ENCODE measurements at regions not wholly inside any gene's neighbourhood (a gene's known extent, or its start where the extent isn't known, plus 50 kb on each side); places are given as distances from the start of the nearest gene placed in this dataset.
"Not testable (repeated sequence)": the region's sequence is repeated elsewhere in the genome, so short reads cannot be mapped to it uniquely, and the experiment has no call there.

DNA sequence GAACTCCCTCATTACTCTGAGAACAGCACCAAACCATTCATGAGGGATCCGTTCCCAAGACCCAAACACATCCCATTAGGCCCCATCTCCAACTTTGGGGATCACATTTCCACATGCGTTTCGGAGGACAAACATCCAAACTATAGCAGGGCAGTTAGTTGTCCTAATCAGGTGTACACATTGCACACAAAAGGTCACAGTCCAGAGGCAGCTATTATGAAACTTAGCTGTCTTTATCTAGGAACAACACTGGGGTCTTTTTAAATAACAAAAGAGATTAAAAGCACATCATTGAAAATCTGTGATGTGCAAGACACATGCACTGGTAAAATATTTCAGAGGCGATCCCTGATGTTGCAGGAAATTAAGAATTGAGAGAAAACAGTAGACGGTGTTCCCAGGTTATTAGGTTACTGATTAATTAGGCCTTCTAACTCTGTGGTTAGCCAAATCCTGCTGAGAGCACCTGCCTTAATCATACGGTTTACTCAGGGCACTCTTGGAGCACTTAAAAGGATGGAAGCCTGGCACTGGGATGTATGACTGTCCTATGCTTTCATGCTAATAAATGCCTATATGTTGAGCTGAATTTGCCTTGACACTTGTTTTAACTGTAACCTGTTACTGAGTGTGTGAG lies 1574.5 kb upstream of the WWC1 start:
- intact Hi-C loops (cut with DNase I), result no loop called here
- ATAC-seq (no peak), DNase-seq (ENCODE audit: low spot score) (no peak)

- intact Hi-C loops (cut with DNase I), result no loop called here
- DNase-seq (ENCODE audit: low spot score) (no peak), ATAC-seq (no peak)
Observed at GRCh38 chr5:166719991-166720390, 1571.5 kb upstream of the WWC1 start.

DNA sequence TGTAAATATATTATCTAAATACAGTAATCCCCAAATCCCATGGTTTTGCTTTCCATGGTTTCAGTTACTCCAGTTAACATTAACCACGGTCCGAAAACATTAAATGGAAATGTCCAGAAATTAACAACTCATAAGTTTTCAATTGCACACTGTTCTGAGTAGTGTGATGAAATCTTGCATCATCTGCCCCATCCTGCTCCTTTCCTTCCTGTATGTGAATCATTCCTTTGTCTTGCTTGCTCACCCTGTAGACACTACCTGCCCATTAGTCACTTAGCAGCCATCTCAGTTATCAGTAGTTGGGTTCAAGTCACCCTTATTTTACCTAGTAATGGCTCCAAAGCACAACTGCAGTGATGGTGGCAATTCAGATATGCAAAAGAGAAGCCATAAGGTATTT lies 1568.5 kb upstream of the WWC1 start:
- DNase-seq (ENCODE audit: low spot score), result no peak
- no peak for ATAC-seq
- intact Hi-C loops (cut with DNase I), result no loop called here

DNA sequence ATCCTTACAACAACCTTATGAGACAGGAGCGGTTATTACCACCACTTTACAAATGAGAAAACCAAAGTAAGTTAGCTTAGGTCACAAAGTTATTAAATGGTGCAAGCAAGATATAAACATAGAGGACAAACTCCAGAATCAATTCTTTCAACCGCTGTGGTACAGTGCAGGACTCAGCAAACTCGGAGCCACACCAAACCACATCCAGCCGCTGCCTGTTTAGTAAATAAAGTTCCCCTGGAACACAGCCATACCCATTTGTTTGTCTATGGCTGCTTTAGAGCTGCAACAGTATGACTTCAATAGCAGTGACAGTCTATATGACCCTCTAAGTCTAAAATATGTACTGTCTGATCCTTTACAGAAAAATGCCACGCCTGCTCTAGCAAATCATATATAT lies 1567.2 kb upstream of the WWC1 start:
- no peak for ATAC-seq
- intact Hi-C loops (cut with DNase I), result no loop called here
- no peak for DNase-seq (ENCODE audit: low spot score)

DNA sequence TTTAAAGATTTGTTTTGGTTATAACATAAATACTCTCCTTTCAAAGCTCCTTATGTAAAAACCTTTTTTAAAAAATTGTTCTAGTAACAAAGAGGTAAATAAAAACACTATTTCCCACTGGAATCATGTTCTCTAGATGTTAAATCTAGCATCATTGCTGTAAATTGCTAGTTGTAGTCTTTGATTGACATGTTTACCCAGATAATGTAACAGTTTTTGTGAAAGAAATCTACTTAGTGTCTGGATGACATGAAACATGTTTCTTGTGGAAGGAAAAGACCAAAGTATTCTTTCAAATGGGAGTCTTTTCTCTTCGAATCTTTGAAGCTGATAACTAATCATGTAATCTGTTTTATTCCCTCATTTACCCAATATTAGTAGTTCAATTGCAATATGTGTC lies 1565.9 kb upstream of the WWC1 start:
- DNase-seq (ENCODE audit: low spot score) (no peak), ATAC-seq (no peak)
- intact Hi-C loops (cut with DNase I), result no loop called here

DNA sequence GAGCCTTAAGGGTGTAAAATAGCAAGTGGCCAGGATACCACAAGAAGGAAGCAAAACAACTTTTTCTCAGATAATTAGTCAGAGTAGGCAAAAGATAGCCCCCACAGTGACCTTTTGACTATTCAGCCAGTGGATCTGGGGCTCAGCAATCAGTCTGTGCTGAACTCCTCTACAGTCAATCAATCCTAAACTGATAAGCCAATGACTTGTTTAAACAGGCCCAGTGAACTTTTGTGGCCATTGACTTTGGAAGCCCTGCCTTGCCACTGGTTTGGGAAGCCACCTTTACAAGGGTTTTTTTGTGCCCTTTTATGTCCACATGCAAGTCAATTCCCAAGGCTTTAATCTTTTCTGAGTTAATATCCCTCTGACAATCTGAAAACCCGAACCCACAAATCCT lies 1565.0 kb upstream of the WWC1 start:
- intact Hi-C loops (cut with DNase I), result no loop called here
- ATAC-seq, result no peak
- no peak for DNase-seq (ENCODE audit: low spot score)

DNA sequence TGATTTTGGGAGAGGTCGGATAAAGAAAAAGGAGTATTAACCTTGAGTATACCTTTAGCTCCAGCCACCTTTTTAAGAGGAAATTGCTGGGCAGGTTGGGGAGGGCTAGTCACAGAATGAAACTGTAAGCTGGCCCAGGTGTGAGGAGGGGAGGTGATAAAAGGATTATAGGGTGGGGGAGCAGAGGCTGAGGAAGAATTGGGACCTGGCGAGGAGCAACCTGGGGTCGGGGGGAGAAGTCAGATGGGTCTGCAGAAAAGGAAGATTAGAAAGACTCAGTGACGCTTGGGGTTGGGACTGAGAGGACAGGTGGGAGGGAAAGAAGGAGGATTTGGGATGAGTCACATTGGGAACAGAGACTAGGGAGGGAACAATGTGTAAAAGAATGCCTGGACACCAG lies 1548.5 kb upstream of the WWC1 start:
- ATAC-seq; DNase-seq (ENCODE audit: low spot score); intact Hi-C loops (cut with DNase I): not testable (repeated sequence)

- intact Hi-C loops (cut with DNase I), result no loop called here
- ATAC-seq (no peak), DNase-seq (ENCODE audit: low spot score) (no peak)
Observed at GRCh38 chr5:166746506-166746905, 1544.9 kb upstream of the WWC1 start.

DNA sequence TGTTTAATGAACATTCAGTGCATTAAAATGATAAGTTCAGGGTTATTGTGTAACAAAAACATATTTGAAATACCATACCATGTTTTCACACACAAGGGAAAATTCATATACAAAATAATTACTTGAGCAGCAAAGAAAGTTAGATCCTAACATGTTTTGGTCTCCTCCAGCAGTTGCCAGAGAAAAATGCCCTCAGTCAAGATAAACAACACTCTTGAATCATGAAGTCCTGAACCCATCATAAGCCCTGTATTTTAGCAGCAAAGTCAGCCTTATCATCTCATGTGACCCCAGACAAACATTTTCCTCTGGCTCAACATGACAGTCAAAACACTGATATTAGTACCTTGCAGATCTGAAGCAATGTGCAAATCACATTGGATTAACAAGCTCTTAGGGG lies 1541.1 kb upstream of the WWC1 start:
- intact Hi-C loops (cut with DNase I), result no loop called here
- ATAC-seq, result no peak
- DNase-seq (ENCODE audit: low spot score), result no peak

DNA sequence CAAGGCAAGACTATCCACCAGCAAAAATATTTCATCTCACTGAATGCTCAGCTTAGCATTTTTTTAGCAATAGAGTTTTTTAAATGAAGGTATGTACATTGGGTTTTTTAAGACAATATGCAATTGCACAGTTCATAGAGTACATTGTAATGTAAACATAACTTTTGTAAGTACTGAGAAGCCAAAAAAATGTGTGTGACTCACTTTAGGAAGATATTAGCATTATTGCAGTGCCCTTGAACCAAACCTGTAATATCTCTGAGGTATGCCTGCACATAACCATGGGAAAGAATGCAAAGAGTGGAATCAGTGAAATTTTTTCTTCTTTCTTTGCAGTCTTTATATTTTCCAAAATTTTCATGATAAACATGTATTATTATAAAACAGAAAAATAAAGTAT lies 1533.3 kb upstream of the WWC1 start:
- ATAC-seq (no peak), DNase-seq (ENCODE audit: low spot score) (no peak)
- intact Hi-C loops (cut with DNase I), result no loop called here

- ATAC-seq, result no peak
- no peak for DNase-seq (ENCODE audit: low spot score)
- intact Hi-C loops (cut with DNase I), result no loop called here
Observed at GRCh38 chr5:166767858-166768257, 1523.6 kb upstream of the WWC1 start.

- intact Hi-C loops (cut with DNase I), result no loop called here
- ATAC-seq (no peak), DNase-seq (ENCODE audit: low spot score) (no peak)
Observed at GRCh38 chr5:166768536-166768935, 1522.9 kb upstream of the WWC1 start.

- no peak for DNase-seq (ENCODE audit: low spot score)
- no peak for ATAC-seq
- intact Hi-C loops (cut with DNase I), result no loop called here
Observed at GRCh38 chr5:166772770-166773169, 1518.7 kb upstream of the WWC1 start.

DNA sequence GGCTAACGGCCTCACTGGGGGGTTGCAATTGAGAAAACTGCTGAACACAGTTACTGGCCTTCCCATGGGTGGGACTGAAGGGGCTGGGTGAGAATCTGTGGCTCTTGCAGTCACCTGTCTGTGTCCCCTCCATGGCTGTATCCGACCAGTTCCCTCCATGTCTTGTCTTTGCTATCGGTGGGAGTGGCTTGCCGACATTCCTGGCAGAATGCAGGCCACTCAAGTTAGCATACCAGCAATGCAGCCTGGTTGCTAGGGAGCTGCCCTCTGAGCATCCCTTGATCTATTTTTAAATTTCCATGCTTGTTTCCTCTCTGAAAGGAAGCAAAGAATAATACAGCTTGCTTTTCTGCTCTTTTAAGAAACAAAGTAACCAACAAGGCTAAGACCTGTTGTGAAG lies 1509.7 kb upstream of the WWC1 start:
- intact Hi-C loops (cut with DNase I), result no loop called here
- no peak for DNase-seq (ENCODE audit: low spot score)
- no peak for ATAC-seq

- no peak for DNase-seq (ENCODE audit: low spot score)
- intact Hi-C loops (cut with DNase I), result no loop called here
- no peak for ATAC-seq
Observed at GRCh38 chr5:166784545-166785078, 1506.8 kb upstream of the WWC1 start.

DNA sequence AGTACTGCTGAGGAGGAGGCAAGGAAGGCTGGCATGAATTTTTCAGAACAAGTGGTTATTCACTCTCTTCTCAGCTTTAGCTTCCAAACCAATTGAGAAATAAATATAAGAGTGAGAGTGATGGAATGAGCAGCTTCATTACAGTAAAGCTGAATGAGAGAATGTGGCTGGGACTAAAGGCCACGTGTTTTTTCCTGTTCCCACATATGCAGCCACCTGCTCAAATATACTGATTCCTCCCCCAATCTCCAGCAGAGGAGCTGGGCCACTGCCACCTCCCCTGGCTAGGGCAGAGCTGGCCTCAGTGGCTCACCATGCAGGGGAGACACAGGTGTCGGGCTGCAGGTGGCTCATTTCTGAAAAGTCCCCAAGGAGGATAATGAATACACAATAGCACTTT lies 1505.3 kb upstream of the WWC1 start:
- DNase-seq (ENCODE audit: low spot score), result no peak
- no peak for ATAC-seq
- intact Hi-C loops (cut with DNase I), result no loop called here

GRCh38 chr5:166786889-166787288 lies 1504.6 kb upstream of the WWC1 start:
- no peak for DNase-seq (ENCODE audit: low spot score)
- ATAC-seq, result no peak
- intact Hi-C loops (cut with DNase I), result no loop called here

- no peak for DNase-seq (ENCODE audit: low spot score)
- intact Hi-C loops (cut with DNase I), result no loop called here
- ATAC-seq, result no peak
Observed at GRCh38 chr5:166788050-166788449, 1503.4 kb upstream of the WWC1 start.

DNA sequence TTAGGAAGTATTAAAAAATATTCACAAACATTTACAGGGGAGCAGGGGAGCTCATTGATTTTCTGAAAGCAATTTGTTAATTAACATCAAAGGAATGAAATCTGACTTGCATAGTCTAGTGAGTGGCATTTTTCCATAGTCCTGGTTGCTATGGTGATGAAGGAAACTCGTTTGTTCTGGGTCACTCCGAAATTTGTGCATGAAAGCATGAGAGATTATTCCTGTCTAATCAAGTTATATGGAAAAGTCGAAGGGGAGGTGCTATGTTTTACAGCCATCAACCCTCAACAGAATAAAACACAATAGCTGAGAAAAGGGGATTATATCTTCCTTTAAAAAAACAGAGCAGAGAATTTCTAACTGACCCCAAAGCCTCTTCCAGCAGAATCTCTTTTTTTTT lies 1495.7 kb upstream of the WWC1 start:
- intact Hi-C loops (cut with DNase I), result no loop called here
- ATAC-seq, result no peak
- DNase-seq (ENCODE audit: low spot score), result no peak

DNA sequence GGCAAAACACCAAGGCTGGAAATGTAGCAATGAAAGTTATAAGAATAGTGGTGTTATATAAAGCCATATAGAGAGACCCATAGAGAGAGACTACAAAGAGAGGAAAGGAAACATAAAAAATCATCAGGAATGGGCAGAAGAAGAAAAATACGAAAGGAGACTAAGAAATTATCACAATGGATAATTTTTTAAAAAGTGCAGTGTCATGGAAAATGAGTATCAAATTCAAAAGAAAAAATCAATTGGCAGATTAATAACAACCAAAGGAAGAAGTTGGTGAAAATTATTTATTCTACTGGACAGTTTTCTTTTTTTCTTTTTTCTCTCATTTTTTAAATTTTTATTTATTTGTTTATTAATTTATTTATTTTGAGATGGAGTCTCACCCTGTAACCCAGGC lies 1488.4 kb upstream of the WWC1 start:
- ATAC-seq (no peak), DNase-seq (ENCODE audit: low spot score) (no peak)
- intact Hi-C loops (cut with DNase I), result no loop called here

GRCh38 chr5:166804223-166804622 lies 1487.2 kb upstream of the WWC1 start:
- ATAC-seq; intact Hi-C loops (cut with DNase I); DNase-seq (ENCODE audit: low spot score): not testable (repeated sequence)

Measured in sciatic nerve (tissue), 2 donors.